DOHH2 (cell line): ENCODE measurements at regions not wholly inside any gene's neighbourhood (a gene's known extent, or its start where the extent isn't known, plus 50 kb on each side); places are given as distances from the start of the nearest gene placed in this dataset.

ENCODE experiments used
- H3F3A ChIP-seq: fragments of 200-600 bp; sonication (generic), shearing (Covaris generic); 2 replicates; pipeline ENCODE4 v1.6.0; 2016; ENCODE audit warnings: antibody characterized with exemption, mild to moderate bottlenecking; ENCODE audit not compliant: control insufficient read depth, insufficient read depth
- H3K27ac ChIP-seq: fragments of 200-600 bp; sonication (generic); 2 replicates; pipeline ENCODE4 v1.5.1; 2014; ENCODE audit warnings: low read depth, mild to moderate bottlenecking, low read length, moderate library complexity
- H3K27me3 ChIP-seq: fragments of 200-600 bp; sonication (generic); 2 replicates; pipeline ENCODE4 v1.6.1; 2014; ENCODE audit warnings: mild to moderate bottlenecking, low read length, mixed read lengths; ENCODE audit not compliant: control insufficient read depth
- H3K36me3 ChIP-seq: fragments of 200-600 bp; sonication (generic); 2 replicates; pipeline ENCODE4 v1.6.1; 2014; ENCODE audit warnings: mild to moderate bottlenecking, low read length, moderate library complexity, mixed read lengths; ENCODE audit not compliant: control insufficient read depth
- H3K4me1 ChIP-seq: fragments of 200-600 bp; sonication (generic); 2 replicates; pipeline ENCODE4 v1.6.1; 2014; ENCODE audit warnings: mild to moderate bottlenecking, low read length, mixed read lengths; ENCODE audit not compliant: control insufficient read depth
- H3K4me2 ChIP-seq: fragments of 200-600 bp; sonication (generic); 2 replicates; pipeline ENCODE4 v1.6.0; 2014; ENCODE audit warnings: mild to moderate bottlenecking, low read length, moderate library complexity
- H3K4me3 ChIP-seq: fragments of 200-600 bp; sonication (generic); 2 replicates; pipeline ENCODE4 v1.5.1; 2014; ENCODE audit warnings: mild to moderate bottlenecking, low read length, mixed read lengths
- H3K79me2 ChIP-seq: fragments of 200-600 bp; sonication (generic); 2 replicates; pipeline ENCODE4 v1.6.1; 2014; ENCODE audit warnings: mild to moderate bottlenecking, low read length, mixed read lengths; ENCODE audit not compliant: control insufficient read depth
- H3K9me2 ChIP-seq: fragments of 200-600 bp; sonication (generic); replicated peaks from 2 replicates; pipeline ENCODE4 v1.6.1; 2014; ENCODE audit warnings: mild to moderate bottlenecking, low read length, mixed read lengths; ENCODE audit not compliant: control insufficient read depth
- H3K9me3 ChIP-seq: fragments of 200-600 bp; sonication (generic); 2 replicates; pipeline ENCODE4 v1.6.1; 2014; ENCODE audit warnings: antibody characterized with exemption, low read length, mixed read lengths; ENCODE audit not compliant: control insufficient read depth, insufficient read depth
- H4K20me1 ChIP-seq: fragments of 200-600 bp; sonication (generic); 2 replicates; pipeline ENCODE4 v1.6.0; 2014; ENCODE audit warnings: low read depth, mild to moderate bottlenecking, antibody characterized with exemption, low read length, moderate library complexity; ENCODE audit not compliant: control insufficient read depth, insufficient read depth
- EZH2phosphoT487 ChIP-seq: fragments of 200-600 bp; sonication (generic); IDR thresholded peaks from 2 replicates; pipeline ENCODE4 v1.6.1; 2017; ENCODE audit warnings: borderline replicate concordance, mild to moderate bottlenecking, antibody characterized with exemption, low read length, moderate library complexity, mixed read lengths
- TF ChIP-seq, protein P1 (sequence below): fragments of 200-600 bp; sonication (generic); IDR thresholded peaks from one replicate; pipeline ENCODE4 v1.5.1; 2014; ENCODE audit warnings: antibody characterized with exemption, mild to moderate bottlenecking, low read depth, low read length; ENCODE audit not compliant: poor library complexity, severe bottlenecking

DNA sequence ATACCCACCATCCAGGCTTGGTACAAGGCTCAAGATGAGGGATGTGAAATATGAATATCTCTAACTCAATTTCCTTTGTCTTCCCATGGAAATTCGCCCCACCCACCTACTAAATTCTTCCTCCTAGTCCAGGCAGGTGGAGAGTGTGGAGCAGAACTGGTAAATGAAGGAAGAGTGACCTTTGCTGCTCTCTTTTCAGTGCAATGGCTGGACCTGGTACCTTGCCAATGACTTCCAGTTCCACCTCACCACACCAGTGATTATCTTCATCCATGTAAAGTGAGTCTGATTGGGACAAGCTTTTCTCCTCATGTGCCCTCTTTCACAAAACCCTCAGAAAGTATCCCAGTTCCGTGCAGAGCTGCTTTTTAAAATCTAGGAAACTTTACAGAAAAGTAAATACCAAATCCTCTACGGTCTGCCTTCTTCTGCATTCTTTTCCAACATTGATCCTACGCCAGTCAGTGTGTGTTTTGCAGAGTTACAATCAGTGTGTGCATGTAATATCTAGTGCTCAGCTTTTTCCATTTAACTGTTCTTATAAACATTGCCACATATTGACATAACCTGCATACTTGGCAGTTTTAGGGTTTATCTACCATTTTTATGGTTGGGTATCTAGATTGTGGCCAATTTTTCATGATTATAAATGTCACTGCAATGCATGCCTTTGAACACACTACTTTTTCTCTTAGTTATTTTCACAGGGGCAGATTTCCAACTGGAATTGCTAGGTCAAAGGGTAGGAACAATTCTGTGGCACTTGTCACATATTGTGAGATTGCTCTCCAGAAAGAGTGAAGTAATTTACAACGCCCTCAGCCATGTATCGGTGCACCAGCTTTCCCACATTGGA lies 86.5 kb upstream of the SEC11C start:
- Histone ChIP-seq H3K27me3 (no peaks in the 10 kb centered on the region), H3K27ac (no peak overlapping the region)
- TF ChIP-seq EZH2phosphoT487: no peak
- TF ChIP-seq, protein P1, sequence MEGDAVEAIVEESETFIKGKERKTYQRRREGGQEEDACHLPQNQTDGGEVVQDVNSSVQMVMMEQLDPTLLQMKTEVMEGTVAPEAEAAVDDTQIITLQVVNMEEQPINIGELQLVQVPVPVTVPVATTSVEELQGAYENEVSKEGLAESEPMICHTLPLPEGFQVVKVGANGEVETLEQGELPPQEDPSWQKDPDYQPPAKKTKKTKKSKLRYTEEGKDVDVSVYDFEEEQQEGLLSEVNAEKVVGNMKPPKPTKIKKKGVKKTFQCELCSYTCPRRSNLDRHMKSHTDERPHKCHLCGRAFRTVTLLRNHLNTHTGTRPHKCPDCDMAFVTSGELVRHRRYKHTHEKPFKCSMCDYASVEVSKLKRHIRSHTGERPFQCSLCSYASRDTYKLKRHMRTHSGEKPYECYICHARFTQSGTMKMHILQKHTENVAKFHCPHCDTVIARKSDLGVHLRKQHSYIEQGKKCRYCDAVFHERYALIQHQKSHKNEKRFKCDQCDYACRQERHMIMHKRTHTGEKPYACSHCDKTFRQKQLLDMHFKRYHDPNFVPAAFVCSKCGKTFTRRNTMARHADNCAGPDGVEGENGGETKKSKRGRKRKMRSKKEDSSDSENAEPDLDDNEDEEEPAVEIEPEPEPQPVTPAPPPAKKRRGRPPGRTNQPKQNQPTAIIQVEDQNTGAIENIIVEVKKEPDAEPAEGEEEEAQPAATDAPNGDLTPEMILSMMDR: no peak

GRCh38 chr18:59054496-59055287 lies 85.0 kb upstream of the SEC11C start:
- Histone ChIP-seq H3K27me3 (no peaks in the 10 kb centered on the region), H3K4me3 (no peak overlapping the region), H3K27ac (no peak overlapping the region), H3K79me2 (no peaks in the 10 kb centered on the region), H3K36me3 (no peaks in the 10 kb centered on the region), H3K4me1 (peaks cover 37% of the 10 kb centered on the region), H3K4me2 (no peak overlapping the region), H3K9me3 (no peaks in the 10 kb centered on the region), H3K9me2 (no peaks in the 10 kb centered on the region), H3F3A (0 out of 2 replicates have a peak, but pooled peaks cover 7% of the 10 kb centered on the region), H4K20me1 (no peaks in the 10 kb centered on the region)
- TF ChIP-seq, protein P1: no peak
- no peak for TF ChIP-seq EZH2phosphoT487

More for the DNA sequence above, 86.5 kb upstream of the SEC11C start:
- Histone ChIP-seq H3K9me2 (no peaks in the 10 kb centered on the region), H3K4me3 (no peak overlapping the region), H3K9me3 (no peaks in the 10 kb centered on the region), H3F3A (0 out of 2 replicates have a peak, but pooled peaks cover 7% of the 10 kb centered on the region), H3K4me1 (peaks cover 43% of the 10 kb centered on the region), H3K4me2 (no peak overlapping the region), H3K79me2 (no peaks in the 10 kb centered on the region), H4K20me1 (no peaks in the 10 kb centered on the region), H3K36me3 (no peaks in the 10 kb centered on the region)

DNA sequence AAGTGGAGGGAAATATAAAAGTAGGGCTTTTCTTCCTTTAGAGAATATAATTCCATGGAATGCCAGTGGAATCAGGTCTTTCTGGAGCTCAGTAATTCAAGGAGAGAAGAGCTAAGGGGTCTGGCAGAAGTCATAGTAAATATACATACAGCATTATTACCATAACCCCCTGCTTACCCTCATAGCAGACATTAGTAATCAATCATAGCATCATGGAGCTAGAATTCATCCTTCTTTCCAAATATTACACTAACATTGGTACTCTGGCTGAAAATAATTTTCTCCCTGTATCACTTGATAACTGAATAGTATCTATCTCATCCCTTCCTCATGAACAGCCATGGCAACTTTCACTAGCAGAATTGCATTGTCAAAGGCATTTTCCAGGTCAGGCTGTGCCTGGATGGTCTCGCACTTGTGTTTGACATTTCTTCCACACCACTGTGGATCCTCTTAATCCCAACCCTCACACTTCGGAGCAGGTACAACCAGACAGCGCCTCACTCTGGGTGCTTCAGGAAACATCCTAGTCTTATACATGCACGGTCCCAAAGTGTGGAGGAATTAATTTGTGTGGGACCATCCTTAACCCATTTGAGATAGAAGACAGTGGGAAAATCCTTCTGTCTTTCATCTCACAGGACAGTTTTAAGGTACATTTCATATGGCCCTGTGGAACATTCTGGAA lies 84.2 kb upstream of the SEC11C start:
- no peak overlapping the region for H3K4me3 ChIP-seq

More for the DNA sequence above, 84.2 kb upstream of the SEC11C start:
- no peaks in the 10 kb centered on the region for H3K27me3 ChIP-seq
- H4K20me1 ChIP-seq: no peaks in the 10 kb centered on the region
- H3K4me1 ChIP-seq: peaks cover 29% of the 10 kb centered on the region
- H3K27ac ChIP-seq: no peak overlapping the region
- no peak for TF ChIP-seq EZH2phosphoT487
- TF ChIP-seq, protein P1: peak; percentile 45
- no peaks in the 10 kb centered on the region for H3K36me3 ChIP-seq
- no peaks in the 10 kb centered on the region for H3K79me2 ChIP-seq
- 0 out of 2 replicates have a peak, but pooled peaks cover 5% of the 10 kb centered on the region for H3F3A ChIP-seq
- no peaks in the 10 kb centered on the region for H3K9me3 ChIP-seq
- no peaks in the 10 kb centered on the region for H3K9me2 ChIP-seq
- H3K4me2 ChIP-seq: no peak overlapping the region
